Natural killer cell (primary cell): ENCODE measurements at regions not wholly inside any gene's neighbourhood (a gene's known extent, or its start where the extent isn't known, plus 50 kb on each side); places are given as distances from the start of the nearest gene placed in this dataset.

ENCODE experiments used
- ATAC-seq, 3 donors: fragments of 150-1000 bp in 2 of 3; fragments of 200-7000 bp in 1 of 3; cut with Tn5 transposase; 1 replicate in 1 of 3; 2 replicates in 2 of 3; pipeline ENCODE4 v1.10.0; 2021; ENCODE audit warnings: mild to moderate bottlenecking in 2 of 3, moderate library complexity in 2 of 3
- DNase-seq, 2 donors: peaks; one replicate each; pipeline versions ENCODE4 v3.0.0 to v3.0.0-alpha.2; 2013 to 2021; ENCODE audit warnings: mixed read lengths in 1 of 2
- H3K27ac ChIP-seq: one replicate; pipeline ENCODE4 v1.5.1; 2013; ENCODE audit warnings: mild to moderate bottlenecking, low read length
- H3K27me3 ChIP-seq: one replicate; pipeline ENCODE4 v1.6.1; 2013; ENCODE audit warnings: low read length; ENCODE audit not compliant: control insufficient read depth, insufficient read depth
- H3K36me3 ChIP-seq: one replicate; pipeline ENCODE4 v1.6.1; 2013; ENCODE audit warnings: low read length; ENCODE audit not compliant: control insufficient read depth, insufficient read depth
- H3K4me1 ChIP-seq: one replicate; pipeline ENCODE4 v1.6.1; 2013; ENCODE audit warnings: low read length; ENCODE audit not compliant: control insufficient read depth, insufficient read depth
- H3K4me3 ChIP-seq: one replicate; pipeline ENCODE4 v1.5.1; 2013; ENCODE audit warnings: low read length
- H3K9me3 ChIP-seq: one replicate; pipeline ENCODE4 v1.6.1; 2013; ENCODE audit warnings: low read length; ENCODE audit not compliant: control insufficient read depth, insufficient read depth
- H3K27ac Mint-ChIP-seq, 2 donors: one replicate each; pipeline ENCODE4 v1.8.0; 2022; ENCODE audit warnings: mild to moderate bottlenecking in 2 of 2, mixed read lengths in 2 of 2, moderate library complexity in 1 of 2
- H3K27me3 Mint-ChIP-seq, 2 donors: one replicate each; pipeline ENCODE4 v1.8.0; 2022; ENCODE audit warnings: low read depth in 2 of 2, mixed read lengths in 2 of 2
- H3K36me3 Mint-ChIP-seq: one replicate; pipeline ENCODE4 v1.8.0; 2022; ENCODE audit warnings: mixed read lengths
- H3K4me1 Mint-ChIP-seq, 2 donors: one replicate each; pipeline ENCODE4 v1.8.0; 2022; ENCODE audit warnings: mixed read lengths in 2 of 2
- H3K4me3 Mint-ChIP-seq: one replicate; pipeline ENCODE4 v1.8.0; 2022; ENCODE audit warnings: mild to moderate bottlenecking, moderate library complexity, mixed read lengths
- H3K9me3 Mint-ChIP-seq, 2 donors: one replicate each; pipeline ENCODE4 v1.8.0; 2022; ENCODE audit warnings: mixed read lengths in 2 of 2
- CTCF ChIP-seq: fragments of 200-600 bp; IDR thresholded peaks from one replicate; pipeline ENCODE4 v1.8.0; 2022; ENCODE audit warnings: antibody characterized with exemption
- WGBS: methylation state at CpG from one replicate; pipeline ENCODE4 v1.1.7; 2013; ENCODE audit warnings: missing lambda C conversion rate; ENCODE audit not compliant: insufficient coverage; 5-methylcytosine and 5-hydroxymethylcytosine counted together
- intact Hi-C: fragments of 100-400 bp; cut with micrococcal nuclease; formaldehyde crosslinking; loops from one replicate; pipeline ENCODE4 v1.14.2; 2022

GRCh38 chr15:38103564-38103963 lies 149.1 kb upstream of the SPRED1 start:
- H3K36me3 Mint-ChIP-seq = no peaks in the 10 kb centered on the region
- Histone ChIP-seq H3K9me3 (no peaks in the 10 kb centered on the region), H3K27me3 (peaks cover 3% of the 10 kb centered on the region), H3K4me3 (no peak overlapping the region), H3K4me1 (no peaks in the 10 kb centered on the region), H3K36me3 (no peaks in the 10 kb centered on the region), H3K27ac (no peak overlapping the region)
- no peak for ATAC-seq
- TF ChIP-seq CTCF = no peak
- intact Hi-C loops = no loop called here
- H3K27ac Mint-ChIP-seq = no peak overlapping the region
- no peaks in the 10 kb centered on the region for H3K9me3 Mint-ChIP-seq
- 80% methylated on average over 1 of the region's 1 CpG for whole genome bisulfite sequencing
- no peaks in the 10 kb centered on the region for H3K4me1 Mint-ChIP-seq
- no peak for DNase-seq
- H3K4me3 Mint-ChIP-seq = no peak overlapping the region
- peaks cover 12 to 15% of the 10 kb centered on the region in 2 donors for H3K27me3 Mint-ChIP-seq

- H3K27me3 Mint-ChIP-seq = peaks cover 0 to 5% of the 10 kb centered on the region in 2 donors
- 36% methylated on average over 1 of the region's 1 CpG for WGBS
- H3K4me1 Mint-ChIP-seq = peaks cover 0 to 5% of the 10 kb centered on the region in 2 donors
- H3K27ac Mint-ChIP-seq = no peak overlapping the region
- no peak for TF ChIP-seq CTCF
- no peak overlapping the region for H3K27ac ChIP-seq
- H3K36me3 ChIP-seq = no peaks in the 10 kb centered on the region
- H3K36me3 Mint-ChIP-seq = no peaks in the 10 kb centered on the region
- H3K9me3 Mint-ChIP-seq = no peaks in the 10 kb centered on the region
- H3K9me3 ChIP-seq = no peaks in the 10 kb centered on the region
- no peak overlapping the region for H3K4me3 ChIP-seq
- DNase-seq (no peak), ATAC-seq (no peak)
- H3K4me3 Mint-ChIP-seq = no peak overlapping the region
- intact Hi-C loops = no loop called here
- H3K4me1 ChIP-seq = no peaks in the 10 kb centered on the region
- no peaks in the 10 kb centered on the region for H3K27me3 ChIP-seq
These were observed 141.6 kb upstream of the SPRED1 start for GRCh38 chr15:38111070-38111469.

GRCh38 chr15:38112406-38112805 lies 140.2 kb upstream of the SPRED1 start:
- WGBS = 89% methylated on average over 2 of the region's 6 CpGs
- H3K4me3 ChIP-seq = no peak overlapping the region
- no peak for TF ChIP-seq CTCF
- Mint-ChIP-seq H3K27ac (no peak overlapping the region), H3K27me3 (peaks cover 0 to 5% of the 10 kb centered on the region in 2 donors), H3K4me1 (peaks cover 0 to 5% of the 10 kb centered on the region in 2 donors), H3K36me3 (no peaks in the 10 kb centered on the region), H3K4me3 (no peak overlapping the region), H3K9me3 (no peaks in the 10 kb centered on the region)
- H3K4me1 ChIP-seq = no peaks in the 10 kb centered on the region
- ATAC-seq (no peak), DNase-seq (no peak)
- H3K27me3 ChIP-seq = no peaks in the 10 kb centered on the region
- no peak overlapping the region for H3K27ac ChIP-seq
- intact Hi-C loops = no loop called here
- H3K36me3 ChIP-seq = no peaks in the 10 kb centered on the region
- H3K9me3 ChIP-seq = no peaks in the 10 kb centered on the region

DNA sequence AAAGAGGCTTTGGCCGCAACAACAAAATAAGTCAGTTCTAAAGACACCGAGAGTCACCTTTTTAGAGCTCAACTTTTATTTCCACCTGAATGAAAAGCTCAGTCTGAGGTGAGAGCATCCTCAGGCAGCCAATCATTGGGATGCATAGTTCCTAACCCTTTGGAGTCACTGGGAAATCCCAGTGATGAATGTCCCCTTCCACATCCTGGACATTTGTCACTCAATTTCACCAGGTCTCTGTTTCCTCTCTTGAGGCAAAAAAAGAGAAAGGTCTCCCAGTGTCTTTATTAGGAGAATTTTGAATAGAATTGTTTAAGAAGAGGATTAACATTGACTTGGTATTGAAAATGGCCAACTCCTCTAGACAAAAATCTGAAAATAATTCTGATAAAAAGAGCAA lies 137.5 kb upstream of the SPRED1 start:
- TF ChIP-seq CTCF = no peak
- 94% methylated on average over 1 of the region's 2 CpGs for WGBS
- Histone ChIP-seq H3K27me3 (no peaks in the 10 kb centered on the region), H3K9me3 (no peaks in the 10 kb centered on the region), H3K27ac (no peak overlapping the region), H3K4me1 (peaks cover 5% of the 10 kb centered on the region), H3K4me3 (no peak overlapping the region), H3K36me3 (no peaks in the 10 kb centered on the region)
- Mint-ChIP-seq H3K36me3 (no peaks in the 10 kb centered on the region), H3K27me3 (peaks cover 0 to 5% of the 10 kb centered on the region in 2 donors), H3K4me3 (no peak overlapping the region), H3K27ac (no peak overlapping the region), H3K4me1 (peaks cover 0 to 11% of the 10 kb centered on the region in 2 donors), H3K9me3 (no peaks in the 10 kb centered on the region)
- intact Hi-C loops = no loop called here
- ATAC-seq (no peak), DNase-seq (no peak)
